ENCODE measurements at regions not wholly inside any gene's neighbourhood (a gene's known extent, or its start where the extent isn't known, plus 50 kb on each side); places are given as distances from the start of the nearest gene placed in this dataset.
"Not testable (repeated sequence)": the region's sequence is repeated elsewhere in the genome, so short reads cannot be mapped to it uniquely, and the experiment has no call there.

DNA sequence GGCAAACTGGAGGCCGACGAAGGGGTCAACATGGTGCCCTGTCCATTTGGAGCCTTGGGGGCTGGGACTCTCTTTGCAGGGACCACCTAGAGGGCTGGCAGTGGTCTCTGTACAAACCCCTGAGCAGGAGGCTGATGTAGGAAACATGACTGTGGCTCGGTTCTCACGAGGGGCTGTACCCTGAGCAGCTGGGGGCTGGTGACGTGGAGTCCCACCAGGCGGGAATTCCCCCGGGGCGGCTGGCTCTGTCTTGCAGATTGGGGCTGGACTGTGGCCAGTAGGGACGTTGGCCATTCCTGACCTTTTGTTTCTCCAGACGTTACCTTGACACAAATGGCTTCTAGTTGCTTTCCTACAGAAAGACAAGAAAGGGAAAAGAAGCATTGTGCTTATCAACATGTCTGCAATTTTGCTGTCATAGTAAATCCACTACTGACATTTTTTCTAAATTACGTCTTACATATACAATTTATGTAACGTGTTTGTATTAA lies 115.6 kb upstream of the PRKX start:
- not testable (repeated sequence) for TF ChIP-seq MXI1 (IDR thresholded peaks at IDR 0.05; ENCODE audit: low read depth, low read length); MAFF (IDR thresholded peaks at IDR 0.05; ENCODE audit: low read length); ZNF121 (CRISPR knock-in tag; conservative IDR thresholded peaks at IDR 0.05); EZH2 (IDR thresholded peaks at IDR 0.05; ENCODE audit: borderline replicate concordance, low read depth, low read length); SNIP1 (IDR thresholded peaks at IDR 0.05; ENCODE audit: low read depth); POLR2AphosphoS5 (IDR thresholded peaks at IDR 0.05; ENCODE audit: control insufficient read depth, insufficient read depth, low read depth, low read length); SIN3A (IDR thresholded peaks at IDR 0.05; ENCODE audit: borderline replicate concordance in 2 of 2, control insufficient read depth in 1 of 2, low read depth in 2 of 2, low read length in 2 of 2); MCM3 (IDR thresholded peaks at IDR 0.05)
- TF ChIP-seq, protein P1, sequence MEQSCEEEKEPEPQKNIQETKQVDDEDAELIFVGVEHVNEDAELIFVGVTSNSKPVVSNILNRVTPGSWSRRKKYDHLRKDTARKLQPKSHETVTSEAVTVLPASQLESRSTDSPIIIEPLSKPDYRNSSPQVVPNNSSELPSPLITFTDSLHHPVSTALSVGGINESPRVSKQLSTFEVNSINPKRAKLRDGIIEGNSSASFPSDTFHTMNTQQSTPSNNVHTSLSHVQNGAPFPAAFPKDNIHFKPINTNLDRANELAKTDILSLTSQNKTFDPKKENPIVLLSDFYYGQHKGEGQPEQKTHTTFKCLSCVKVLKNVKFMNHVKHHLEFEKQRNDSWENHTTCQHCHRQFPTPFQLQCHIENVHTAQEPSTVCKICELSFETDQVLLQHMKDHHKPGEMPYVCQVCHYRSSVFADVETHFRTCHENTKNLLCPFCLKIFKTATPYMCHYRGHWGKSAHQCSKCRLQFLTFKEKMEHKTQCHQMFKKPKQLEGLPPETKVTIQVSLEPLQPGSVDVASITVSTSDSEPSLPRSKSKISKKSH (CRISPR knock-in tag; IDR thresholded peaks at IDR 0.05) = not testable (repeated sequence)
